ENCODE measurements at regions not wholly inside any gene's neighbourhood (a gene's known extent, or its start where the extent isn't known, plus 50 kb on each side); places are given as distances from the start of the nearest gene placed in this dataset.
A peak's percentile ranks its signal among the peaks of the same experiment; 100 is the strongest.
"Not testable (repeated sequence)": the region's sequence is repeated elsewhere in the genome, so short reads cannot be mapped to it uniquely, and the experiment has no call there.

DNA sequence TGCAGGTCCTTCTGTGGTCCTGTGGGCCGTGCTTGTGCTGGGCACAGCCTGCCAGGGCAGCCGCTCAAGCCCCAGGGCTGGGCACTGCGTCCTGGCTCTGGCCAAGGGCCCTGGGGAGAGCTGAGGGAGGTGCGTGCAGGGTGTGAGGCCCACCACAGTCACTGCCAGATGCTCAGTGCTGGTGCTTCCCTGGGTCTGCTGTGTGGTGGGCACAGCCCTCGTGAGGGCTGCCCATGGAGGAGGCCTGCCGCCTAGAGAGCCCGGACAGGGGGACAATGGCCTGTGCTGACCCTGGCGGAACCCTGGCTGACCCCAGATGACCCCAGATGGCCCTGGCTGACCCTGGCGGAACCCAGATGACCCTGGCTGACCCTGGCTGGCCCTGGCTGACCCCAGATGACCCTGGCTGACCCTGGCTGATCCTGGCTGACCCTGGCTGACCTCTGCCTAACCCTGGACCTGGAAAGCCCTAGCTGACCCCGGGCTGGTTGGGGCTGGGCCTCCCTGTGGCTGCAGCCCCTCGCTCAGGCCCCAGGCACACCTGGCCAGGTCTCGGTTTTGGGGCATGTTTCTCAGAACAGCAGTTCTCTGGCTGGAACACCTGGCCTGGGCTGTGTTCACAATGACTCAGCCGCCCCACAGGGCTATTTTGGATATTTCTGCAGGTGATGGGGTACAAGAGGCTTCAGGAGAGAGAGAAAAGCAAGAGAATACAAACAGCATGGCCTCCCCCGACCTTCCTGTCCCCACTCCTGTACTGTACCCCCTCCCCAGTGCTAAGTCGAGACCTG, 55.4 kb downstream of the TMEM121 start:
- no peaks in the 10 kb centered on the region for H3K36me3 Mint-ChIP-seq (ENCODE audit: insufficient read depth, unreplicated experiment)
- H3K4me3 Mint-ChIP-seq (ENCODE audit: unreplicated experiment): no peak overlapping the region
- ChIA-PET CTCF (no interaction called here), POLR2A (no interaction called here)
- H3K9me3 Mint-ChIP-seq (ENCODE audit: unreplicated experiment): peaks cover 25% of the 10 kb centered on the region
- no peak overlapping the region for H3K4me3 ChIP-seq (ENCODE audit: low read depth, low read length)
- peaks cover 6% of the 10 kb centered on the region for H3K27me3 Mint-ChIP-seq (ENCODE audit: insufficient read depth, unreplicated experiment)
- H3K36me3 ChIP-seq (ENCODE audit: control insufficient read depth, insufficient read depth, low read length): no peaks in the 10 kb centered on the region
- H3K27ac Mint-ChIP-seq (ENCODE audit: unreplicated experiment): no peak overlapping the region
- H3K4me1 Mint-ChIP-seq (ENCODE audit: low read depth, unreplicated experiment): no peaks in the 10 kb centered on the region
- peak in 1 of 2 experiments; percentile 21 for DNase-seq
- H3K27me3 ChIP-seq (replicated peaks; ENCODE audit: control insufficient read depth, insufficient read depth, low read length): no peaks in the 10 kb centered on the region
- no peaks in the 10 kb centered on the region for H3K9me3 ChIP-seq
- TF ChIP-seq, protein P1, sequence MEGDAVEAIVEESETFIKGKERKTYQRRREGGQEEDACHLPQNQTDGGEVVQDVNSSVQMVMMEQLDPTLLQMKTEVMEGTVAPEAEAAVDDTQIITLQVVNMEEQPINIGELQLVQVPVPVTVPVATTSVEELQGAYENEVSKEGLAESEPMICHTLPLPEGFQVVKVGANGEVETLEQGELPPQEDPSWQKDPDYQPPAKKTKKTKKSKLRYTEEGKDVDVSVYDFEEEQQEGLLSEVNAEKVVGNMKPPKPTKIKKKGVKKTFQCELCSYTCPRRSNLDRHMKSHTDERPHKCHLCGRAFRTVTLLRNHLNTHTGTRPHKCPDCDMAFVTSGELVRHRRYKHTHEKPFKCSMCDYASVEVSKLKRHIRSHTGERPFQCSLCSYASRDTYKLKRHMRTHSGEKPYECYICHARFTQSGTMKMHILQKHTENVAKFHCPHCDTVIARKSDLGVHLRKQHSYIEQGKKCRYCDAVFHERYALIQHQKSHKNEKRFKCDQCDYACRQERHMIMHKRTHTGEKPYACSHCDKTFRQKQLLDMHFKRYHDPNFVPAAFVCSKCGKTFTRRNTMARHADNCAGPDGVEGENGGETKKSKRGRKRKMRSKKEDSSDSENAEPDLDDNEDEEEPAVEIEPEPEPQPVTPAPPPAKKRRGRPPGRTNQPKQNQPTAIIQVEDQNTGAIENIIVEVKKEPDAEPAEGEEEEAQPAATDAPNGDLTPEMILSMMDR (IDR thresholded peaks at IDR 0.05; ENCODE audit: insufficient read depth in 1 of 2, low read depth in 1 of 2, low read length in 1 of 2, severe bottlenecking in 1 of 2, unreplicated experiment in 1 of 2): no peak
- BruUV-seq (replicated peaks): no TSS peak
- intact Hi-C loops (cut with micrococcal nuclease; ENCODE audit: unreplicated experiment): no loop called here
- no peaks in the 10 kb centered on the region for H3K4me1 ChIP-seq

DNA sequence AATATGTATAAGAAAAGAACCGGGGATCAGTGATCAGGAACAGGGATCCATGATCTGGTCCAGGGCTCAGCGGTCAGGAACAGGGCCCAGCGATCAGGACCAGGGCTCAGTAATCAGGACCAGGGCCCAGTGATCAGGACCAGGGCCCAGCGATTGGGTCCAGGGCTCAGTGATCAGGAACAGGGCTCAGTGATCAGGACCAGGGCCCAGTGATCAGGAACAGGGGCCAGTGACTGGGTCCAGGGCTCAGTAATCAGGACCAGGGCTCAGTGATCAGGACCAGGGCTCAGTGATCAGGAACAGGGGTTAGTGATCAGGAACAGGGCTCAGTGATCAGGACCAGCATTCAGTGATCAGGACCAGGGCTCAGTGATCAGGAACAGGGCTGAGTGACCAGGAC, 56.3 kb downstream of the TMEM121 start:
- POLR2A ChIA-PET: no interaction called here
- H3K4me1 Mint-ChIP-seq (ENCODE audit: low read depth, unreplicated experiment): no peaks in the 10 kb centered on the region
- Histone ChIP-seq H3K9me3 (no peaks in the 10 kb centered on the region), H3K36me3 (ENCODE audit: control insufficient read depth, insufficient read depth, low read length) (no peaks in the 10 kb centered on the region), H3K27me3 (replicated peaks; ENCODE audit: control insufficient read depth, insufficient read depth, low read length) (no peaks in the 10 kb centered on the region), H3K4me3 (ENCODE audit: low read depth, low read length) (no peak overlapping the region), H3K4me1 (no peaks in the 10 kb centered on the region)
- CTCF ChIA-PET: no interaction called here
- no peaks in the 10 kb centered on the region for H3K36me3 Mint-ChIP-seq (ENCODE audit: insufficient read depth, unreplicated experiment)
- H3K9me3 Mint-ChIP-seq (ENCODE audit: unreplicated experiment): peaks cover 17% of the 10 kb centered on the region
- intact Hi-C loops (cut with micrococcal nuclease; ENCODE audit: unreplicated experiment): no loop called here
- TF ChIP-seq, protein P1 (IDR thresholded peaks at IDR 0.05; ENCODE audit: insufficient read depth in 1 of 2, low read depth in 1 of 2, low read length in 1 of 2, severe bottlenecking in 1 of 2, unreplicated experiment in 1 of 2): no peak
- no peak overlapping the region for H3K27ac Mint-ChIP-seq (ENCODE audit: unreplicated experiment)
- BruUV-seq (replicated peaks): no TSS peak
- DNase-seq: peak in 1 of 2 experiments; percentile 31
- H3K27me3 Mint-ChIP-seq (ENCODE audit: insufficient read depth, unreplicated experiment): peaks cover 5% of the 10 kb centered on the region
- H3K4me3 Mint-ChIP-seq (ENCODE audit: unreplicated experiment): no peak overlapping the region

DNA sequence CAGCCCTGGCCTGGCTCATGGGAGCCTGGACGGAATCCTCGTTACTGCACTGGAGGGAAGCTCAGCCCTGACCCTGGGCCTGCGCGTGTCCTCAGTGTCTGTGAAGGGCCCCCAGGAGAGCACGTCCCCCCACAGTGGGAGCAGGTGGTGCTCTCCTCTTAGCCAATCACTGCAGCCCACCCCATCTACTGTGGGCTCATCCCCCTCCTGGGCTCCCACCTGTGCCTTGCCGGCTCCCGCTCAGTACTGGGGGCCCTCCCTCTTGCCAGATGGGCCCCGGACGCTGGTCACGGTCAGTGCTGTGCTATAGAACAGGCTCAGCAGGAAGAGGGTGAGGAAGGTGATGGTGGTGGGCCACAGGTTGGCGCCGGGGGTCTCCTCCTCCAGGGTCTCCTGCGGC, 57.5 kb downstream of the TMEM121 start:
- H3K9me3 Mint-ChIP-seq (ENCODE audit: unreplicated experiment); H3K4me3 Mint-ChIP-seq (ENCODE audit: unreplicated experiment); H3K9me3 ChIP-seq; H3K27ac Mint-ChIP-seq (ENCODE audit: unreplicated experiment); H3K4me3 ChIP-seq (ENCODE audit: low read depth, low read length); CTCF ChIA-PET; POLR2A ChIA-PET; intact Hi-C loops (cut with micrococcal nuclease; ENCODE audit: unreplicated experiment); BruUV-seq (replicated peaks); H3K27me3 ChIP-seq (replicated peaks; ENCODE audit: control insufficient read depth, insufficient read depth, low read length); H3K27me3 Mint-ChIP-seq (ENCODE audit: insufficient read depth, unreplicated experiment); H3K4me1 Mint-ChIP-seq (ENCODE audit: low read depth, unreplicated experiment); H3K36me3 Mint-ChIP-seq (ENCODE audit: insufficient read depth, unreplicated experiment); H3K36me3 ChIP-seq (ENCODE audit: control insufficient read depth, insufficient read depth, low read length); H3K4me1 ChIP-seq: not testable (repeated sequence)
- DNase-seq: peak in 1 of 2 experiments; percentile 6

DNA sequence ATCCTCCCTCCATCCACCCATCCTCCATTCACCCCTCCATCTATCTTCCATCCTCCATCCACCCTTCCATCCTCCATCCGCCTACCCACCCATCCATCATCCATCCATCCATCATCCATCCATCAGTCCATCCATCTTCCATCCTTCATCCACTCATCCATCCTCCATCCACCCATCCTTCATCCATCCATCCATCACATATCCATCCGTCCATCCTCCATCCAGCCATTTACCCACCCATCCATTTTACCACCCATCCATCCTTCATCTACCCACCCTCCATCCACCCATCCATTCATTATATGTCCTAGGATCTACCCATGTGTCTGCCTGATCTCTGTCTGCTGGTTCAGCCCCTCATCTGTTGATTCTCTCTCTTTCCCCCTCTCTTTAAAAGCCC, 58.9 kb downstream of the TMEM121 start:
- H3K36me3 ChIP-seq (ENCODE audit: control insufficient read depth, insufficient read depth, low read length); H3K9me3 ChIP-seq; H3K4me1 Mint-ChIP-seq (ENCODE audit: low read depth, unreplicated experiment); intact Hi-C loops (cut with micrococcal nuclease; ENCODE audit: unreplicated experiment); H3K36me3 Mint-ChIP-seq (ENCODE audit: insufficient read depth, unreplicated experiment); H3K27ac Mint-ChIP-seq (ENCODE audit: unreplicated experiment); H3K4me3 ChIP-seq (ENCODE audit: low read depth, low read length); CTCF ChIA-PET; H3K9me3 Mint-ChIP-seq (ENCODE audit: unreplicated experiment); DNase-seq; H3K27me3 Mint-ChIP-seq (ENCODE audit: insufficient read depth, unreplicated experiment); H3K27me3 ChIP-seq (replicated peaks; ENCODE audit: control insufficient read depth, insufficient read depth, low read length); H3K4me1 ChIP-seq; H3K4me3 Mint-ChIP-seq (ENCODE audit: unreplicated experiment); BruUV-seq (replicated peaks); POLR2A ChIA-PET: not testable (repeated sequence)

DNA sequence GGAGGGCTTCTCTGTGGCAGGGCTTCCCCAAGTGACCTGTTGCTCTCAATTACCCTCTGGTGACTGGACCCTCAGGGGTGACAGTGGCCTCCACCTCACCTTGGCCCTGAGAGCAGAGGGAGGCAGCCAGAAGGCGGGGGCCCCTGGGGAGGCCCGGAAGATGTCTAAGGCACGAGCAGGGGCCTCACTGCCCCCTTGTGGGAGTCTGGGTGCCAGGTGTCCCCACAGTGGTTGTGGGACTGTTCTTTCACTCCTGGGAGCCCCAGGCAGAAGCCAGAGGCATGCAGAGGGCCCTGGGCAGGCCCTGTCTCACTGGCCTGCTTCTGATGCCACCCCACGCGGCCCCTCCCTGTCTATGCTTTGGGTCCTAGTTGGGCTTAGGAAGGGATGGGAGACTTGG, 59.3 kb downstream of the TMEM121 start:
- intact Hi-C loops (cut with micrococcal nuclease; ENCODE audit: unreplicated experiment); H3K4me3 Mint-ChIP-seq (ENCODE audit: unreplicated experiment); H3K9me3 Mint-ChIP-seq (ENCODE audit: unreplicated experiment): not testable (repeated sequence)

More for the DNA sequence above, 59.3 kb downstream of the TMEM121 start:
- H3K4me3 ChIP-seq (ENCODE audit: low read depth, low read length); H3K9me3 ChIP-seq; CTCF ChIA-PET; POLR2A ChIA-PET; H3K4me1 Mint-ChIP-seq (ENCODE audit: low read depth, unreplicated experiment); H3K27ac Mint-ChIP-seq (ENCODE audit: unreplicated experiment); BruUV-seq (replicated peaks); H3K36me3 ChIP-seq (ENCODE audit: control insufficient read depth, insufficient read depth, low read length); H3K27me3 Mint-ChIP-seq (ENCODE audit: insufficient read depth, unreplicated experiment); H3K36me3 Mint-ChIP-seq (ENCODE audit: insufficient read depth, unreplicated experiment); H3K27me3 ChIP-seq (replicated peaks; ENCODE audit: control insufficient read depth, insufficient read depth, low read length); H3K4me1 ChIP-seq: not testable (repeated sequence)
- DNase-seq: peak in 1 of 2 experiments; percentile 3
